Trophoblast cell (in vitro differentiated cells and primary cell): ENCODE measurements at regions not wholly inside any gene's neighbourhood (a gene's known extent, or its start where the extent isn't known, plus 50 kb on each side); places are given as distances from the start of the nearest gene placed in this dataset.
"Not testable (repeated sequence)": the region's sequence is repeated elsewhere in the genome, so short reads cannot be mapped to it uniquely, and the experiment has no call there.

Experiments used
- DNase-seq, 2 donors: peaks; one replicate each; pipeline ENCODE4 v3.0.0-alpha.2; 2016
- H2AFZ ChIP-seq: 2 replicates; pipeline ENCODE4 v1.6.1; 2013; ENCODE audit warnings: low read length, moderate library complexity, mild to moderate bottlenecking; ENCODE audit not compliant: insufficient read depth, poor library complexity
- H2AK5ac ChIP-seq: 2 replicates; pipeline ENCODE4 v1.6.1; 2013; ENCODE audit warnings: mild to moderate bottlenecking, low read length
- H2BK120ac ChIP-seq: 2 replicates; pipeline ENCODE4 v1.6.1; 2013; ENCODE audit warnings: low read length, mild to moderate bottlenecking, moderate library complexity; ENCODE audit not compliant: insufficient read depth, poor library complexity
- H2BK12ac ChIP-seq: 2 replicates; pipeline ENCODE4 v1.6.1; 2013; ENCODE audit warnings: mild to moderate bottlenecking, low read length, moderate library complexity
- H2BK5ac ChIP-seq: 2 replicates; pipeline ENCODE4 v1.6.1; 2013; ENCODE audit warnings: low read length, low read depth, moderate library complexity, mild to moderate bottlenecking; ENCODE audit not compliant: poor library complexity
- H3K14ac ChIP-seq: 2 replicates; pipeline ENCODE4 v1.6.1; 2013; ENCODE audit warnings: mild to moderate bottlenecking, low read length
- H3K18ac ChIP-seq: 2 replicates; pipeline ENCODE4 v1.6.1; 2013; ENCODE audit warnings: mild to moderate bottlenecking, low read length
- H3K23ac ChIP-seq: 2 replicates; pipeline ENCODE4 v1.6.1; 2013; ENCODE audit warnings: low read length
- H3K27ac ChIP-seq: 2 replicates; pipeline ENCODE4 v1.5.1; 2013; ENCODE audit warnings: low read depth, mild to moderate bottlenecking, inconsistent platforms, low read length, moderate library complexity
- H3K27me3 ChIP-seq: 2 replicates; pipeline ENCODE4 v1.6.1; 2013; ENCODE audit warnings: inconsistent platforms, mild to moderate bottlenecking, low read length, moderate library complexity; ENCODE audit not compliant: insufficient read depth
- H3K36me3 ChIP-seq, 2 experiments: 1 replicate in 1 of 2; 2 replicates in 1 of 2; pipeline ENCODE4 v1.6.1; 2013; ENCODE audit warnings: low read length in 2 of 2, mild to moderate bottlenecking in 2 of 2, moderate library complexity in 1 of 2; ENCODE audit not compliant: insufficient read depth in 2 of 2, control insufficient read depth in 1 of 2
- H3K4ac ChIP-seq: 2 replicates; pipeline ENCODE4 v1.6.1; 2013; ENCODE audit warnings: low read depth, mild to moderate bottlenecking, low read length, moderate library complexity
- H3K4me1 ChIP-seq, 2 experiments: 1 replicate in 1 of 2; 2 replicates in 1 of 2; pipeline ENCODE4 v1.6.1; 2013; ENCODE audit warnings: low read length in 2 of 2, mild to moderate bottlenecking in 2 of 2, moderate library complexity in 1 of 2; ENCODE audit not compliant: insufficient read depth in 2 of 2, control insufficient read depth in 1 of 2
- H3K4me2 ChIP-seq: 2 replicates; pipeline ENCODE4 v1.6.1; 2013; ENCODE audit warnings: inconsistent platforms, mild to moderate bottlenecking, low read length, moderate library complexity
- H3K4me3 ChIP-seq: 2 replicates; pipeline ENCODE4 v1.5.1; 2013; ENCODE audit warnings: mild to moderate bottlenecking, low read depth, low read length, inconsistent platforms
- H3K79me1 ChIP-seq: one replicate; pipeline ENCODE4 v1.6.1; 2013; ENCODE audit warnings: low read length
- H3K79me2 ChIP-seq: 2 replicates; pipeline ENCODE4 v1.6.1; 2013; ENCODE audit warnings: low read length, mild to moderate bottlenecking; ENCODE audit not compliant: control insufficient read depth, insufficient read depth, poor library complexity
- H3K9ac ChIP-seq: 2 replicates; pipeline ENCODE4 v1.6.1; 2013; ENCODE audit warnings: mild to moderate bottlenecking, low read length
- H3K9me3 ChIP-seq: 2 replicates; pipeline ENCODE4 v1.6.1; 2013; ENCODE audit warnings: low read depth, mild to moderate bottlenecking, control low read depth, inconsistent platforms, low read length; ENCODE audit not compliant: insufficient read depth
- H4K12ac ChIP-seq: 2 replicates; pipeline ENCODE4 v1.6.1; 2013; ENCODE audit warnings: low read depth, mild to moderate bottlenecking, low read length, moderate library complexity
- H4K8ac ChIP-seq: 2 replicates; pipeline ENCODE4 v1.6.1; 2013; ENCODE audit warnings: low read depth, mild to moderate bottlenecking, low read length, moderate library complexity
- H4K91ac ChIP-seq: one replicate; pipeline ENCODE4 v1.6.1; 2013; ENCODE audit warnings: low read depth, mild to moderate bottlenecking, low read length, moderate library complexity
- WGBS: extraction: QIAGEN DNeasy Blood & Tissue Kit; methylation state at CpG from one replicate; pipeline ENCODE4 v1.1.7; 2013; ENCODE audit warnings: missing lambda C conversion rate; ENCODE audit not compliant: insufficient read length, insufficient coverage; ENCODE audit errors: extremely low coverage; 5-methylcytosine and 5-hydroxymethylcytosine counted together

GRCh38 chr1:112160214-112160613, 170.7 kb upstream of the KCND3 start:
- H3K27ac ChIP-seq, H2BK5ac ChIP-seq, H3K79me2 ChIP-seq, H3K9me3 ChIP-seq, H3K4me1 ChIP-seq, H2AFZ ChIP-seq, H4K12ac ChIP-seq, H3K18ac ChIP-seq, H3K4me2 ChIP-seq, H3K9ac ChIP-seq, H3K23ac ChIP-seq, H2BK120ac ChIP-seq, H3K79me1 ChIP-seq, H2AK5ac ChIP-seq, H3K14ac ChIP-seq, H3K4me3 ChIP-seq, DNase-seq, H3K36me3 ChIP-seq, H4K91ac ChIP-seq, H3K4ac ChIP-seq, H4K8ac ChIP-seq, H3K27me3 ChIP-seq, H2BK12ac ChIP-seq: not testable (repeated sequence)
- WGBS, result no CpG with 5 or more reads among the region's 14 CpGs

- Histone ChIP-seq H3K79me2 (no peaks in the 10 kb centered on the region), H3K27ac (no peak overlapping the region), H3K79me1 (no peaks in the 10 kb centered on the region), H4K12ac (no peak overlapping the region), H3K23ac (no peak overlapping the region), H3K4ac (no peak overlapping the region), H2BK5ac (no peak overlapping the region), H3K14ac (no peak overlapping the region), H3K9ac (no peak overlapping the region), H3K4me2 (no peak overlapping the region), H2BK12ac (no peak overlapping the region), H2BK120ac (no peak overlapping the region), H3K18ac (no peak overlapping the region), H2AK5ac (no peak overlapping the region), H3K4me1 (no peaks in the 10 kb centered on the region), H3K9me3 (no peaks in the 10 kb centered on the region), H2AFZ (no peak overlapping the region), H3K27me3 (peaks cover 2% of the 10 kb centered on the region), H3K4me3 (no peak overlapping the region), H4K8ac (no peak overlapping the region), H4K91ac (no peak overlapping the region), H3K36me3 (no peaks in the 10 kb centered on the region)
- no CpG with 5 or more reads among the region's 3 CpGs for WGBS
- DNase-seq, result no peak
Measured at GRCh38 chr1:112165375-112165774, 175.9 kb upstream of the KCND3 start.

- no peak overlapping the region for H4K12ac ChIP-seq
- no peaks in the 10 kb centered on the region for H3K27me3 ChIP-seq
- H3K4me3 ChIP-seq, result no peak overlapping the region
- no peak overlapping the region for H3K4me2 ChIP-seq
- H3K18ac ChIP-seq, result no peak overlapping the region
- no peak overlapping the region for H3K9ac ChIP-seq
- DNase-seq, result no peak
- no peaks in the 10 kb centered on the region for H3K4me1 ChIP-seq
- no peaks in the 10 kb centered on the region for H3K79me2 ChIP-seq
- H2BK5ac ChIP-seq, result no peak overlapping the region
- H2AK5ac ChIP-seq, result no peak overlapping the region
- H2BK12ac ChIP-seq, result no peak overlapping the region
- H3K23ac ChIP-seq, result no peak overlapping the region
- no peak overlapping the region for H4K91ac ChIP-seq
- H3K79me1 ChIP-seq, result no peaks in the 10 kb centered on the region
- no peaks in the 10 kb centered on the region for H3K36me3 ChIP-seq
- H2BK120ac ChIP-seq, result no peak overlapping the region
- H2AFZ ChIP-seq, result no peak overlapping the region
- H3K9me3 ChIP-seq, result no peaks in the 10 kb centered on the region
- H3K14ac ChIP-seq, result no peak overlapping the region
- H3K27ac ChIP-seq, result no peak overlapping the region
- no peak overlapping the region for H4K8ac ChIP-seq
- H3K4ac ChIP-seq, result no peak overlapping the region
Measured at GRCh38 chr1:112169517-112169916, 180.0 kb upstream of the KCND3 start.

- H2BK5ac ChIP-seq, result no peak overlapping the region
- H3K79me2 ChIP-seq, result no peaks in the 10 kb centered on the region
- peak; percentile 14 to 61 for DNase-seq
- H3K4me3 ChIP-seq, result no peak overlapping the region
- H3K18ac ChIP-seq, result no peak overlapping the region
- no peaks in the 10 kb centered on the region for H3K79me1 ChIP-seq
- no peak overlapping the region for H4K12ac ChIP-seq
- no peak overlapping the region for H3K27ac ChIP-seq
- no peaks in the 10 kb centered on the region for H3K36me3 ChIP-seq
- H3K23ac ChIP-seq, result no peak overlapping the region
- H2BK120ac ChIP-seq, result no peak overlapping the region
- H4K8ac ChIP-seq, result no peak overlapping the region
- H3K9ac ChIP-seq, result no peak overlapping the region
- H3K4ac ChIP-seq, result no peak overlapping the region
- no peak overlapping the region for H4K91ac ChIP-seq
- H2BK12ac ChIP-seq, result no peak overlapping the region
- H3K4me2 ChIP-seq, result no peak overlapping the region
- H3K4me1 ChIP-seq, result no peaks in the 10 kb centered on the region
- H2AFZ ChIP-seq, result no peak overlapping the region
- no peak overlapping the region for H2AK5ac ChIP-seq
- H3K9me3 ChIP-seq, result no peaks in the 10 kb centered on the region
- H3K14ac ChIP-seq, result no peak overlapping the region
- no peaks in the 10 kb centered on the region for H3K27me3 ChIP-seq
- no CpG with 5 or more reads among the region's 2 CpGs for WGBS
Measured at GRCh38 chr1:112172294-112172882, 182.9 kb upstream of the KCND3 start.
